Upper lobe of left lung (tissue), 6 donors: ENCODE measurements at regions not wholly inside any gene's neighbourhood (a gene's known extent, or its start where the extent isn't known, plus 50 kb on each side); places are given as distances from the start of the nearest gene placed in this dataset.
A peak's percentile ranks its signal among the peaks of the same experiment; 100 is the strongest.

Experiments used
- ATAC-seq, 2 donors: fragments of 200-7000 bp; cut with Tn5 transposase; one replicate each; pipeline ENCODE4 v1.9.1; 2022; ENCODE audit warnings: mild to moderate bottlenecking in 2 of 2, moderate library complexity in 2 of 2; ENCODE audit not compliant: low FRiP score in 2 of 2
- DNase-seq, 2 donors: peaks; one replicate each; pipeline ENCODE4 v3.0.0-alpha.2; 2019 to 2020
- H3K27ac ChIP-seq, 4 donors: fragments of 200-600 bp; sonication (generic); one replicate each; pipeline ENCODE4 v1.5.1; 2016 to 2019
- H3K27me3 ChIP-seq, 4 donors: fragments of 200-600 bp; sonication (generic); one replicate each; pipeline ENCODE4 v1.5.1; 2017 to 2019
- H3K36me3 ChIP-seq, 4 donors: fragments of 200-600 bp; sonication (generic); one replicate each; pipeline ENCODE4 v1.5.1; 2016 to 2019
- H3K4me1 ChIP-seq, 4 donors: fragments of 200-600 bp; sonication (generic); one replicate each; pipeline ENCODE4 v1.5.1; 2018 to 2019
- H3K4me3 ChIP-seq, 4 donors: fragments of 200-600 bp; sonication (generic); one replicate each; pipeline ENCODE4 v1.5.1; 2017 to 2019; ENCODE audit warnings: mild to moderate bottlenecking in 2 of 4, moderate library complexity in 1 of 4
- H3K9me3 ChIP-seq, 4 donors: fragments of 200-600 bp; sonication (generic); one replicate each; pipeline ENCODE4 v1.5.1; 2018 to 2019
- EP300 ChIP-seq, 4 donors: sonication (generic); formaldehyde crosslinking; IDR thresholded peaks; one replicate each; pipeline ENCODE4 v1.5.1; 2017; ENCODE audit warnings: antibody characterized with exemption in 4 of 4, control low read depth in 2 of 4
- POLR2A ChIP-seq, 4 donors: fragments of 450-650 bp; IDR thresholded peaks; one replicate each; pipeline ENCODE4 v1.5.1; 2016 to 2017; ENCODE audit warnings: antibody characterized with exemption in 4 of 4, mild to moderate bottlenecking in 2 of 4
- POLR2AphosphoS5 ChIP-seq, 2 donors: sonication (generic); formaldehyde crosslinking; IDR thresholded peaks; one replicate each; pipeline ENCODE4 v1.5.1; 2017; ENCODE audit warnings: antibody characterized with exemption in 2 of 2
- whole genome bisulfite sequencing, 2 donors: methylation state at CpG; one replicate each; pipeline ENCODE4 v1.1.5; 2017 to 2018; 5-methylcytosine and 5-hydroxymethylcytosine counted together
- TF ChIP-seq, protein P1 (sequence below), 6 experiments: fragments of 450-650 bp in 4 of 6; fragments of 200-600 bp in 2 of 6; sonication (generic) in 2 of 6; IDR thresholded peaks; one replicate each; pipeline ENCODE4 v1.5.1; 2016 to 2019; ENCODE audit warnings: antibody characterized with exemption in 6 of 6
- donor health status: DM: no; HTN: no; CAD: no; lungs with moderate emphysema.
- donor health status: DM: no; HTN: yes; CAD: no; lungs with severe emphysema.

DNA sequence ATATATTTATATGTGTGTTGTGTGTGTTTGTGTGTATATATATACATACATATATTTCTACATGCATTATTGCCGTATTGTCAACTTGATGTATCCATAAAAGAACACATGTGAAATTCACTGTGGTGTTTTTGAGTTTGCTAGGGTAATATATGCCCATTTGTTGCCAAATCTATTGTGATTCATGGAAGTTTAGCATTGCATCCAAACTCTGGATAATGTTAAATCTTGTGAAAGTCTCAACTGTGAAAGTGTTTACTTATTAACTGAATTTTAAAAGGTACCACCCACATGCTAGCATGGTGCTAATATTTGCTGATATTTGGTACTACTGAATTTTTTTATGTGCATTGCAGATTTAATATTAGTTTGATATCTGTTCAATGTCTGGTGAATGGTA lies 96.6 kb upstream of the SLC8A1 start:
- Histone ChIP-seq H3K36me3 (no peaks in the 10 kb centered on the region), H3K27me3 (no peaks in the 10 kb centered on the region), H3K27ac (no peak overlapping the region), H3K4me1 (no peaks in the 10 kb centered on the region), H3K4me3 (no peak overlapping the region), H3K9me3 (no peaks in the 10 kb centered on the region)
- 89 to 95% methylated on average over 1 of the region's 1 CpG for WGBS, 2 donors
- ATAC-seq (no peak), DNase-seq (no peak)
- TF ChIP-seq POLR2AphosphoS5 (IDR thresholded peaks at IDR 0.05) (no peak), POLR2A (IDR thresholded peaks at IDR 0.05) (no peak)
- TF ChIP-seq, protein P1, sequence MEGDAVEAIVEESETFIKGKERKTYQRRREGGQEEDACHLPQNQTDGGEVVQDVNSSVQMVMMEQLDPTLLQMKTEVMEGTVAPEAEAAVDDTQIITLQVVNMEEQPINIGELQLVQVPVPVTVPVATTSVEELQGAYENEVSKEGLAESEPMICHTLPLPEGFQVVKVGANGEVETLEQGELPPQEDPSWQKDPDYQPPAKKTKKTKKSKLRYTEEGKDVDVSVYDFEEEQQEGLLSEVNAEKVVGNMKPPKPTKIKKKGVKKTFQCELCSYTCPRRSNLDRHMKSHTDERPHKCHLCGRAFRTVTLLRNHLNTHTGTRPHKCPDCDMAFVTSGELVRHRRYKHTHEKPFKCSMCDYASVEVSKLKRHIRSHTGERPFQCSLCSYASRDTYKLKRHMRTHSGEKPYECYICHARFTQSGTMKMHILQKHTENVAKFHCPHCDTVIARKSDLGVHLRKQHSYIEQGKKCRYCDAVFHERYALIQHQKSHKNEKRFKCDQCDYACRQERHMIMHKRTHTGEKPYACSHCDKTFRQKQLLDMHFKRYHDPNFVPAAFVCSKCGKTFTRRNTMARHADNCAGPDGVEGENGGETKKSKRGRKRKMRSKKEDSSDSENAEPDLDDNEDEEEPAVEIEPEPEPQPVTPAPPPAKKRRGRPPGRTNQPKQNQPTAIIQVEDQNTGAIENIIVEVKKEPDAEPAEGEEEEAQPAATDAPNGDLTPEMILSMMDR (IDR thresholded peaks at IDR 0.05), result no peak

DNA sequence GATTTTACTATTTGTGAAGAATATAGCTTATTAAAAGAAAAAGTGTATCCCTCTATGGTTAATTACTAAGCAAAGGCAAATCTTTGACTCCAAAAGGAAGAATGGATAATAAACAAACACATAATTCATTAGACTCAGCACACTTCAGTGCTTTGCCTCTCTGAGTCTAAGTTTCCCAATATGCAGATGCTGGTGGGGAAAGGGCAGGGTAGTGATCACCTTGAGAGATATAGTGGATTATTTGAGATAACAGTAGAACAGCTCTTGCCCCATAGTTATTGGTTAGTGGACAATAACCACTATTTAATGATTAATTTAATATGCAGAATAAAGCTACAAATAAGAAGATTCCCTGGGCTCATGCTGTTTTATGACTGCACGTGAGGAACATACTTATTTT lies 98.2 kb upstream of the SLC8A1 start:
- no peak overlapping the region for H3K4me3 ChIP-seq
- no peaks in the 10 kb centered on the region for H3K27me3 ChIP-seq
- no peak for ATAC-seq
- TF ChIP-seq POLR2A (IDR thresholded peaks at IDR 0.05) (no peak), POLR2AphosphoS5 (IDR thresholded peaks at IDR 0.05) (no peak), EP300 (IDR thresholded peaks at IDR 0.05) (no peak)
- TF ChIP-seq, protein P1 (IDR thresholded peaks at IDR 0.05), result no peak
- no peaks in the 10 kb centered on the region for H3K36me3 ChIP-seq
- DNase-seq, result no peak
- H3K4me1 ChIP-seq, result no peaks in the 10 kb centered on the region
- H3K27ac ChIP-seq, result no peak overlapping the region
- WGBS, 2 donors, result 91 to 95% methylated on average over 1 of the region's 1 CpG
- H3K9me3 ChIP-seq, result no peaks in the 10 kb centered on the region

- Histone ChIP-seq H3K4me3 (no peak overlapping the region), H3K36me3 (no peaks in the 10 kb centered on the region), H3K27ac (no peak overlapping the region), H3K9me3 (no peaks in the 10 kb centered on the region), H3K27me3 (no peaks in the 10 kb centered on the region), H3K4me1 (no peaks in the 10 kb centered on the region)
- 86 to 92% methylated on average over 3 of the region's 3 CpGs for WGBS, 2 donors
- no peak for DNase-seq
- no peak for ATAC-seq
- TF ChIP-seq EP300 (IDR thresholded peaks at IDR 0.05), result no peak
- no peak for TF ChIP-seq POLR2A (IDR thresholded peaks at IDR 0.05)
- TF ChIP-seq POLR2AphosphoS5 (IDR thresholded peaks at IDR 0.05), result no peak
- TF ChIP-seq, protein P1 (IDR thresholded peaks at IDR 0.05), result no peak
These were observed 99.2 kb upstream of the SLC8A1 start for GRCh38 chr2:40551081-40551480.

- 54 to 61% methylated on average over 5 of the region's 5 CpGs for WGBS, 2 donors
- DNase-seq (peak in 1 of 2 donors; percentile 64), ATAC-seq (peak in 1 of 2 donors; percentile 92)
- no peak overlapping the region for H3K27ac ChIP-seq
- TF ChIP-seq POLR2AphosphoS5 (IDR thresholded peaks at IDR 0.05), result no peak
- TF ChIP-seq, protein P1 (IDR thresholded peaks at IDR 0.05), result peak; percentile 61 to 80 (median 74)
- no peaks in the 10 kb centered on the region for H3K9me3 ChIP-seq
- H3K27me3 ChIP-seq, result no peaks in the 10 kb centered on the region
- no peaks in the 10 kb centered on the region for H3K36me3 ChIP-seq
- no peak overlapping the region for H3K4me3 ChIP-seq
- no peaks in the 10 kb centered on the region for H3K4me1 ChIP-seq
These were observed 102.9 kb upstream of the SLC8A1 start for GRCh38 chr2:40554665-40555294.

DNA sequence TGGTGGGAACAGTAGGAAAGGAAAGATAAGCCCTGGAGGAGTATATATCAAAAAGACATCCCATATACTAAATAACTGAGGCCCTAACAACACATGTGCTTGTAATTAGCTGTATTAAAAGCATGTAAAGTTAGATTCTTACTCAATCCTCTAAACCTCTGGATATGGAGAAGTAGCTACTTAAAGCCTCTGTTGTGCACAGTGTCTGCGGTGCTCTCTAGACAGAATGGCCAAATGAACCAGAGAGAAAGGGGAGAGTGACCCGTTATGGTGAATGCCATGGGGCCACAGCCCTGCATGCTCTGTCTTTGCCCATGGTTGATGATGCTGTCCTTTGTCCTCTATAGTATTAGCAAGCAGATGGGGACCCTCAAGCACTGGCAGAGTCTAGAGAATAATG lies 104.4 kb upstream of the SLC8A1 start:
- Histone ChIP-seq H3K4me3 (no peak overlapping the region), H3K4me1 (no peaks in the 10 kb centered on the region), H3K27ac (no peak overlapping the region), H3K36me3 (no peaks in the 10 kb centered on the region), H3K27me3 (no peaks in the 10 kb centered on the region), H3K9me3 (no peaks in the 10 kb centered on the region)
- DNase-seq (no peak), ATAC-seq (peak in 1 of 2 donors; percentile 53)
- 78 to 89% methylated on average over 2 of the region's 2 CpGs for WGBS, 2 donors
- TF ChIP-seq POLR2A (IDR thresholded peaks at IDR 0.05), result no peak
